Tibial artery (tissue), 4 donors: ENCODE measurements at regions not wholly inside any gene's neighbourhood (a gene's known extent, or its start where the extent isn't known, plus 50 kb on each side); places are given as distances from the start of the nearest gene placed in this dataset.

Source experiments
- DNase-seq, 2 donors: peaks; one replicate each; pipeline ENCODE4 v3.0.0-alpha.2; 2019
- H3K27ac ChIP-seq, 2 donors: fragments of 200-600 bp; sonication (generic) in 1 of 2; 1 replicate in 1 of 2; 2 replicates in 1 of 2; pipeline ENCODE4 v1.5.1; 2018 to 2019; ENCODE audit warnings: mild to moderate bottlenecking in 1 of 2
- H3K27me3 ChIP-seq, 2 donors: fragments of 200-600 bp; sonication (generic) in 1 of 2; one replicate each; pipeline versions ENCODE4 v1.5.1 to v1.6.0; 2016 to 2019
- H3K36me3 ChIP-seq, 3 donors: fragments of 200-600 bp; sonication (generic) in 2 of 3; one replicate each; pipeline ENCODE4 v1.5.1; 2016 to 2019; ENCODE audit warnings: mild to moderate bottlenecking in 2 of 3
- H3K4me1 ChIP-seq, 4 donors: fragments of 200-600 bp; sonication (generic) in 2 of 4; 1 replicate in 3 of 4; 2 replicates in 1 of 4; pipeline ENCODE4 v1.5.1; 2016 to 2019
- H3K4me3 ChIP-seq, 2 donors: fragments of 200-600 bp; sonication (generic) in 1 of 2; 1 replicate in 1 of 2; 2 replicates in 1 of 2; pipeline ENCODE4 v1.5.1; 2018 to 2019; ENCODE audit warnings: mild to moderate bottlenecking in 2 of 2
- H3K9me3 ChIP-seq, 3 donors: fragments of 200-600 bp; sonication (generic) in 1 of 3; one replicate each; pipeline ENCODE4 v1.5.1; 2016 to 2019
- intact Hi-C: fragments of 100-400 bp; cut with DNase I; formaldehyde crosslinking; loops from one replicate; pipeline ENCODE4 v1.15.0; 2023; ENCODE audit warnings: low total_unique reads
- TF ChIP-seq, protein P1 (sequence below), 2 experiments: fragments of 200-600 bp in 1 of 2; fragments of 450-650 bp in 1 of 2; IDR thresholded peaks; one replicate each; pipeline ENCODE4 v1.5.1; 2017 to 2019; ENCODE audit warnings: antibody characterized with exemption in 2 of 2, mild to moderate bottlenecking in 1 of 2, moderate library complexity in 1 of 2

DNA sequence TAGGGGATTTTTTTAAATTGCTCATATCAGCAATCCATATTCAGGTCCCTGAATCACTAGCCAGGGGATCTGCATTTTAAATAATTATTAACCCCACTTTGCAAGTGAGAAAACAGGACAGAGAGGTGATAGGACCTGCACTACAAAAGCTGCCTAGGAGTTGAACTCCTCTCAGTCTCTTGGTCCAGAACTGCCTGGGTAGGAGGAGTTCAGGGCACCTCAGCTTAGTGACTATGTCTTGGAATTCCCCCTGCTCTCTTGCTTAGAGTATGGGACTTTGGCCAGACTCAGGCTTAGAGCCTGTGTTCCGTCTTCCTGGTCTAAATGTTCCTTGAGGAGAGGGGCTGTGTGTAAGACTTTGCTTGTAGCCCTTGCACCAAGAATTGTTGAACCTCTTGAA lies 68.2 kb upstream of the WSCD2 start:
- DNase-seq = no peak
- TF ChIP-seq, protein P1, sequence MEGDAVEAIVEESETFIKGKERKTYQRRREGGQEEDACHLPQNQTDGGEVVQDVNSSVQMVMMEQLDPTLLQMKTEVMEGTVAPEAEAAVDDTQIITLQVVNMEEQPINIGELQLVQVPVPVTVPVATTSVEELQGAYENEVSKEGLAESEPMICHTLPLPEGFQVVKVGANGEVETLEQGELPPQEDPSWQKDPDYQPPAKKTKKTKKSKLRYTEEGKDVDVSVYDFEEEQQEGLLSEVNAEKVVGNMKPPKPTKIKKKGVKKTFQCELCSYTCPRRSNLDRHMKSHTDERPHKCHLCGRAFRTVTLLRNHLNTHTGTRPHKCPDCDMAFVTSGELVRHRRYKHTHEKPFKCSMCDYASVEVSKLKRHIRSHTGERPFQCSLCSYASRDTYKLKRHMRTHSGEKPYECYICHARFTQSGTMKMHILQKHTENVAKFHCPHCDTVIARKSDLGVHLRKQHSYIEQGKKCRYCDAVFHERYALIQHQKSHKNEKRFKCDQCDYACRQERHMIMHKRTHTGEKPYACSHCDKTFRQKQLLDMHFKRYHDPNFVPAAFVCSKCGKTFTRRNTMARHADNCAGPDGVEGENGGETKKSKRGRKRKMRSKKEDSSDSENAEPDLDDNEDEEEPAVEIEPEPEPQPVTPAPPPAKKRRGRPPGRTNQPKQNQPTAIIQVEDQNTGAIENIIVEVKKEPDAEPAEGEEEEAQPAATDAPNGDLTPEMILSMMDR (IDR thresholded peaks at IDR 0.05) = no peak
- no peak overlapping the region for H3K27ac ChIP-seq
- H3K9me3 ChIP-seq = no peaks in the 10 kb centered on the region
- peaks cover 0 to 15% of the 10 kb centered on the region in 2 donors for H3K27me3 ChIP-seq
- no peaks in the 10 kb centered on the region for H3K4me1 ChIP-seq
- no peaks in the 10 kb centered on the region for H3K36me3 ChIP-seq
- no peak overlapping the region for H3K4me3 ChIP-seq
- intact Hi-C loops = no loop called here

DNA sequence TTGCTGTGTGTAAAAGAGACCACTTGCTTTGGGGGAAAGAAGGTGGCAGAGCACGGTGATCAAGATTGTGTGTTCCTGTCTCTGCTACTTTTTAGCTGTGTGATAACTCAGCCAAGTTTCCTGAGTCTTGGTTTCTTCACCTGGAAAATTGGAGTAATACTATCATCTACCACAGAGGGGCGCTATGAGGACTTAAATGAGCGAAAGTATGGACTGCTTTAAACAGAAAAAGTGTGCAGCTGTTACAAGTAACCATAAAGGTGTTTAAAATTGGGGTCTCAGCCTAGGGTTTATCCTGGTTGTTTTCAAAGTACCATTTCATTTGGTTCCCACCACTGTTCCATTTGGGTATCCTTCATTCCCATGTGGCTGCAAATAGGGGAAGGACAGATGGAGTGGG lies 65.9 kb upstream of the WSCD2 start:
- no peak overlapping the region for H3K4me3 ChIP-seq
- H3K27ac ChIP-seq = no peak overlapping the region
- DNase-seq = no peak
- intact Hi-C loops = no loop called here
- no peaks in the 10 kb centered on the region for H3K36me3 ChIP-seq
- no peaks in the 10 kb centered on the region for H3K9me3 ChIP-seq
- peaks cover 0 to 15% of the 10 kb centered on the region in 2 donors for H3K27me3 ChIP-seq
- no peaks in the 10 kb centered on the region for H3K4me1 ChIP-seq
- TF ChIP-seq, protein P1 (IDR thresholded peaks at IDR 0.05) = no peak

DNA sequence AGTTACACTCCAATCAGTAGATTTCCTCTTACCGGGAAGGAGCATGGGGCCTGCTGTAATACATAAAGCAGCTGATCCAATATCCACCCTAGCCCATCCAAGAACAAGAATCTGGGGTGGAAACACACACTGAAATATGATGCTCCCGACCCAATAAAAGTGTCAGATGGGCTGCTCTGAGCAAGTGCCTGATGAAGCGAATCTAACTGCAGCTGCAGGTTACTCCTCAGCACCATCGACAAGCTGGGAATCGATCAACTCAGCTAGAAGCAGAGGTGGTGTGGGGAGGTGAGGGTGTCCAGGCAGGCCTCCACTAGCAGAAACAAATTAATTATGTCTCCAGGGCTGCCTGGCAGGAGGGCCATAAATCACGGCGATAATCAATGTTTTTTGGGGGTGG lies 64.0 kb upstream of the WSCD2 start:
- H3K4me3 ChIP-seq = no peak overlapping the region
- no peak overlapping the region for H3K27ac ChIP-seq
- H3K27me3 ChIP-seq = peaks cover 0 to 24% of the 10 kb centered on the region in 2 donors
- DNase-seq = no peak
- intact Hi-C loops = no loop called here
- no peaks in the 10 kb centered on the region for H3K36me3 ChIP-seq
- no peaks in the 10 kb centered on the region for H3K9me3 ChIP-seq
- no peaks in the 10 kb centered on the region for H3K4me1 ChIP-seq
- TF ChIP-seq, protein P1 (IDR thresholded peaks at IDR 0.05) = no peak

DNA sequence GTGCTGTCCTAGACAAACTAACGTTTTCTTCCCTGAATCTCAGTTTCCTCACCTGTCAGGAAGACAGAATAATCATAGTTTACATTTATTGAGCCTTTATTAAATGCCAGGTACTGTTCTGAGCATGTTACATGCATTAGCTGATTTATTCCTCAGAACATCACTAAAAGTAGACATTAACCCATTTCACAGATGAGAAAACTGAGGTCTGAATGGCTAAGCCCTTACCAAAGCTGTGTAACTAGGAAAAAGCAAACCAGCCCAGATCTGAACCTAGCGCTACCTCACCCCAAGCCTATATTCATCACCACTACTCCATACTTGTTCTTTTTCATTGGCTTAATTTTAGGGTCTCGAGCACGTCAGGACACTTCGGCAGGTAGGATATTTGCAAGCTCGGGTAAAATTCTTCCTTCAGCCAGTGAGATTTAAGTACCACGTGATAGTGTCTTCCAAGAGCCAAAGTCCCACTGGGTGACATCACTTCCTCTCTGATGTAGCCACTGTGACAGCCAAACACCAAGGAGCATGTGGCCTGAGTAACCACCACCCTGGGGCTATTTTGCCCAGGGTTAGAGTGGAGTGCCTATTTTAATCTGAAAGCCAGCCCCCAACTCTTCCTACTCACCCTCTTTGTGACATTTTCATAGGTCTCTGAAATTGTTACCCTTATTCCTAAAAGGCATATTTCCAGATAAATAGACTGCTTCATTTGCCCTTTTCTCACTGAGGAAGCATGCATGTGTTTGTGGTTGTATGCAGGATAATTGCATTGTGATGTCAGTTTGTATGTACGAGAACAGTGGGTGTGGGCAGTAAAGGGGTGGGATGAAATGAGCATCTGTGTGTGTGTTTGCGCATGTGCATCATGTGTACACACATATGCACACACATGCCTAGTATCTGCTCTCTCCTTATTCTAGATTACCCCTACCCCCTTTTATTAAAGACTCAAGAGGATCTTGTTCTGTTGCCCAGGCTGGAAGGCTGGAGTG lies 62.2 kb upstream of the WSCD2 start:
- Histone ChIP-seq H3K36me3 (no peaks in the 10 kb centered on the region), H3K27ac (no peak overlapping the region)

DNA sequence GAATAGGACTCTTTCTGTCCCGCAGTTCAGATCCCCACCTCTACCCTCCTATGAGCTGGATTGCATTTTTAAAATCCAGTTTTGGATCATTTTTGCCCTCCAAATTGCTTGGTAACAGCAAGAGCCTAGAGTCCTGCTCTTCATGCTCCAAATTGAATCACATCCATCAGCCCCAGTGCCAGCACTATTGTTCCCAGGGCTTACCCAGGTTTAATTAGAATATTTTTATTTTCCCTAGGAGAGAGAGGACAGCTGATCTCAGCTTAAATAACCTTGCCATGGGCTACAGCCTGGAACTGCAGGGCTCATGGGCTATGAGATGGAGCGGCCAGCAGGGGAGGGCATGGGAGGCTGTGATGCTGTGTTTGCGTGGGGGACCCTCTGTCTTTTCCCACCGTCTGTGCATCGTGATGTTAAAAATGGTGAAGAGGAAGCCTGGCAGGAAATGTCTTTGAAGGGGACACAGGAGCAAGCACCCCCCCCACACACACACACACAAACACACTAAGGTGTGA lies 59.4 kb upstream of the WSCD2 start:
- Histone ChIP-seq H3K4me1 (no peaks in the 10 kb centered on the region), H3K27ac (no peak overlapping the region), H3K9me3 (no peaks in the 10 kb centered on the region), H3K27me3 (peaks cover 0 to 10% of the 10 kb centered on the region in 2 donors), H3K36me3 (no peaks in the 10 kb centered on the region), H3K4me3 (no peak overlapping the region)
- TF ChIP-seq, protein P1 (IDR thresholded peaks at IDR 0.05) = no peak
- DNase-seq = no peak
- intact Hi-C loops = no loop called here

More for the DNA sequence above, 62.2 kb upstream of the WSCD2 start:
- intact Hi-C loops = no loop called here
- no peak for DNase-seq
- Histone ChIP-seq H3K9me3 (no peaks in the 10 kb centered on the region), H3K27me3 (peaks cover 0 to 22% of the 10 kb centered on the region in 2 donors), H3K4me3 (no peak overlapping the region), H3K4me1 (no peaks in the 10 kb centered on the region)
- TF ChIP-seq, protein P1 (IDR thresholded peaks at IDR 0.05) = no peak
